T-cell (primary cell): ENCODE measurements at regions not wholly inside any gene's neighbourhood (a gene's known extent, or its start where the extent isn't known, plus 50 kb on each side); places are given as distances from the start of the nearest gene placed in this dataset.

Experiments used
- ATAC-seq, 4 experiments: fragments of 200-7000 bp in 3 of 4; fragments of 150-1000 bp in 1 of 4; cut with Tn5 transposase; replicated peaks in 1 of 4; 1 replicate in 3 of 4; 2 replicates in 1 of 4; pipeline ENCODE4 v1.10.0; 2021; ENCODE audit warnings: moderate library complexity in 3 of 4, mild to moderate bottlenecking in 2 of 4, moderate number of reproducible peaks in 1 of 4
- CTCF ChIA-PET, 2 donors: fragments of 300-600 bp; sonication (Branson Sonifier 250); formaldehyde crosslinking; loops; one replicate each; lab custom pipeline; 2022; ENCODE audit warnings: antibody characterized with exemption in 2 of 2; lab: Charles Lee
- POLR2A ChIA-PET, 2 donors: fragments of 300-600 bp; sonication (Branson Sonifier 250); formaldehyde crosslinking; loops; one replicate each; lab custom pipeline; 2022; ENCODE audit warnings: antibody characterized with exemption in 2 of 2; lab: Charles Lee
- DNase-seq, 35 experiments: peaks; one replicate each; pipeline versions ENCODE4 v3.0.0 to v3.0.0-alpha.2; 2013 to 2023
- H3K27ac ChIP-seq: one replicate; pipeline ENCODE4 v1.5.1; 2013; ENCODE audit warnings: low read length
- H3K27me3 ChIP-seq, 2 experiments: replicated peaks in 1 of 2; 1 replicate in 1 of 2; 2 replicates in 1 of 2; pipeline versions ENCODE4 v1.6.1 to v1.7.0; 2013; ENCODE audit warnings: low read length in 1 of 2, mixed read lengths in 1 of 2; ENCODE audit not compliant: control insufficient read depth in 2 of 2, insufficient read depth in 2 of 2; ENCODE audit errors: extremely low read depth in 1 of 2
- H3K36me3 ChIP-seq, 2 donors: 1 replicate in 1 of 2; 2 replicates in 1 of 2; pipeline versions ENCODE4 v1.6.1 to v1.7.0; 2013; ENCODE audit warnings: low read length in 1 of 2; ENCODE audit not compliant: control insufficient read depth in 2 of 2, insufficient read depth in 1 of 2; ENCODE audit errors: extremely low read depth in 1 of 2
- H3K4me1 ChIP-seq, 2 experiments: 1 replicate in 1 of 2; 2 replicates in 1 of 2; pipeline versions ENCODE4 v1.6.1 to v1.7.0; 2013; ENCODE audit warnings: low read length in 2 of 2, mixed read lengths in 1 of 2; ENCODE audit not compliant: insufficient read depth in 2 of 2, control insufficient read depth in 1 of 2; ENCODE audit errors: extremely low read depth in 1 of 2
- H3K4me3 ChIP-seq, 2 donors: 1 replicate in 1 of 2; 2 replicates in 1 of 2; pipeline versions ENCODE4 v1.5.1 to v1.7.0; 2013; ENCODE audit warnings: mild to moderate bottlenecking in 2 of 2, low read length in 1 of 2, moderate library complexity in 1 of 2; ENCODE audit not compliant: control insufficient read depth in 1 of 2; ENCODE audit errors: extremely low read depth in 1 of 2
- H3K9me3 ChIP-seq: 2 replicates; pipeline ENCODE4 v1.7.0; 2013
- H3K27ac Mint-ChIP-seq, 2 donors: one replicate each; pipeline ENCODE4 v1.8.0; 2020 to 2021; ENCODE audit warnings: mild to moderate bottlenecking in 2 of 2, mixed read lengths in 2 of 2
- H3K27me3 Mint-ChIP-seq, 2 donors: one replicate each; pipeline ENCODE4 v1.8.0; 2021 to 2022; ENCODE audit warnings: mixed read lengths in 2 of 2
- H3K36me3 Mint-ChIP-seq: one replicate; pipeline ENCODE4 v1.8.0; 2021; ENCODE audit warnings: mixed read lengths
- H3K4me1 Mint-ChIP-seq, 3 donors: one replicate each; pipeline ENCODE4 v1.8.0; 2020 to 2022; ENCODE audit warnings: mixed read lengths in 3 of 3, mild to moderate bottlenecking in 1 of 3
- H3K4me3 Mint-ChIP-seq, 3 donors: one replicate each; pipeline ENCODE4 v1.8.0; 2020 to 2022; ENCODE audit warnings: mild to moderate bottlenecking in 3 of 3, mixed read lengths in 3 of 3, moderate library complexity in 3 of 3
- H3K9me3 Mint-ChIP-seq, 3 donors: one replicate each; pipeline ENCODE4 v1.8.0; 2020 to 2022; ENCODE audit warnings: mixed read lengths in 3 of 3
- WGBS: methylation state at CpG from one replicate; pipeline ENCODE4 v1.1.5; 2013; ENCODE audit warnings: missing lambda C conversion rate; ENCODE audit not compliant: insufficient coverage; 5-methylcytosine and 5-hydroxymethylcytosine counted together

DNA sequence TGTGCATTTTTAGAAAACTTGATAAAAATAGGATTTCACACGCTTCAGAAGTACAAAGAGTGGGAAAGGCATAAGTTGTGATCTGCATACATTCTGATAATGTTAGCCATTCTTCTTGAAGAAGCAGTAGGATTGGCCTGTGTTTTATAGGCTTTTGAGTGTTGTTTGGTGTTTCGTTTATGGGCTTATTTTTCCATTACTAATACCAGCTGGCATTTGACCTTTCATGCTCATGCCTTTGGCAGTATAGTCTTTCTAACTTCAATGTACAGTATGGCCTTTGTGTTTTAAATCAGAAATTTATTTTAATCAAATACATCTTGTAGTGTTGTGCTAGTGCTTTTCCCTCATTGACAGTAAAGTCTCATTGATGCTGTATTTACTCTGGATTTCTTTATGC, 51.5 kb upstream of the SLC4A4 start:
- POLR2A ChIA-PET: no interaction called here
- no peak overlapping the region for H3K4me3 Mint-ChIP-seq
- no peaks in the 10 kb centered on the region for H3K4me1 ChIP-seq
- no peak overlapping the region for H3K27ac Mint-ChIP-seq
- CTCF ChIA-PET: no interaction called here
- 71% methylated on average over 1 of the region's 2 CpGs for WGBS
- H3K36me3 Mint-ChIP-seq: no peaks in the 10 kb centered on the region
- DNase-seq (no peak), ATAC-seq (no peak)
- no peaks in the 10 kb centered on the region for H3K9me3 ChIP-seq
- H3K4me1 Mint-ChIP-seq: no peaks in the 10 kb centered on the region
- H3K4me3 ChIP-seq: no peak overlapping the region
- no peaks in the 10 kb centered on the region for H3K36me3 ChIP-seq
- no peaks in the 10 kb centered on the region for H3K27me3 ChIP-seq
- H3K9me3 Mint-ChIP-seq: no peaks in the 10 kb centered on the region
- peaks cover 0 to 2% of the 10 kb centered on the region in 2 donors for H3K27me3 Mint-ChIP-seq
- H3K27ac ChIP-seq: no peak overlapping the region

DNA sequence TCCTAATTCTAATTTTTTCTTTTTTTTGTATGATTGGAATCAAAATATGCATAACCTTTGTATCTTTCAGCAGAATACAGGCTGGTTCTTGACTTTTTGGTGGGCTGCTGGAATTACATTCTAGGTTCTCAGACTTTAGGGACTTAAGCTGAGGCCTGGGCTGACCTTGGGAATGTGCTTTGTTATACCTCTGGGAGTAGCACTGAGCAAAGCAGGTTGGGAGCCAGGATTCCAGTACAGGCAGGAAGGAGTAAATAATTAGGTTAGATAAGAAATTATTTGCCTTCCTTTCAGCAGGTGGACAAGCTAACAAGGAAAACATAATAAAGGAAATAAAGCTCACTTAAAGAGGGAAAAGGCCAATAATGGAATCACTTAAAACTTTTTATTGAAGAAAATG, 49.9 kb upstream of the SLC4A4 start:
- Mint-ChIP-seq H3K27me3 (peaks cover 0 to 2% of the 10 kb centered on the region in 2 donors), H3K36me3 (no peaks in the 10 kb centered on the region), H3K4me1 (no peaks in the 10 kb centered on the region), H3K27ac (no peak overlapping the region), H3K9me3 (no peaks in the 10 kb centered on the region), H3K4me3 (no peak overlapping the region)
- DNase-seq (no peak), ATAC-seq (no peak)
- CTCF ChIA-PET: interaction anchor here in 1 of 2 donors (0.7 kb wide), 1 partner anchor 126 kb away, joined by 3 read pairs; no protein-coding TSS in a partner anchor
- H3K4me3 ChIP-seq: no peak overlapping the region
- no peak overlapping the region for H3K27ac ChIP-seq
- POLR2A ChIA-PET: interaction anchor here in 1 of 2 donors (0.5 kb wide), 1 partner anchor 350 kb away, joined by 4 read pairs; no protein-coding TSS in a partner anchor
- no peaks in the 10 kb centered on the region for H3K27me3 ChIP-seq
- H3K4me1 ChIP-seq: no peaks in the 10 kb centered on the region
- no peaks in the 10 kb centered on the region for H3K36me3 ChIP-seq
- H3K9me3 ChIP-seq: no peaks in the 10 kb centered on the region
